GM21360 (cell line): ENCODE measurements at regions not wholly inside any gene's neighbourhood (a gene's known extent, or its start where the extent isn't known, plus 50 kb on each side); places are given as distances from the start of the nearest gene placed in this dataset.
"Not testable (repeated sequence)": the region's sequence is repeated elsewhere in the genome, so short reads cannot be mapped to it uniquely, and the experiment has no call there.

ENCODE experiments used
- ATAC-seq: cut with Tn5 transposase; IDR thresholded peaks from one replicate; pipeline ENCODE4 v1.9.1; 2021; ENCODE audit warnings: mild to moderate bottlenecking, moderate library complexity; ENCODE audit not compliant: unreplicated experiment

DNA sequence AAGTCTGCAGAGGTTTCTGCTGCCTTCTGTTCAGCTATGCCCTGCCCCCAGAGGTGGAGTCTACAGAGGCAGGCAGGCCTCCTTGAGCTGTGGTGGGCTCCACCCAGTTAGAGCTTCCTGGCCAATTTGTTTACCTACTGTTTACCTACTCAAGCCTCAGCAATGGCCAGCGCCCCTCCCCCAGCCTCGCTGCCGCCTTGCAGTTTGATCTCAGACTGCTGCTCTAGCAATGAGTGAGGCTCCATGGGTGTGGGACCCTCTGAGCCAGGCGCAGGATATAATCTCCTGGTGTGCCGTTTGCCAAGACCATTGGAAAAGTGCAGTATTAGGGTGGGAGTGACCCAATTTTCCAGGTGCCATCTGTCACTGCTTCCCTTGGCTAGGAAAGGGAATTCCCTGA, 1024.9 kb downstream of the PRIM2 start:
- not testable (repeated sequence) for ATAC-seq

DNA sequence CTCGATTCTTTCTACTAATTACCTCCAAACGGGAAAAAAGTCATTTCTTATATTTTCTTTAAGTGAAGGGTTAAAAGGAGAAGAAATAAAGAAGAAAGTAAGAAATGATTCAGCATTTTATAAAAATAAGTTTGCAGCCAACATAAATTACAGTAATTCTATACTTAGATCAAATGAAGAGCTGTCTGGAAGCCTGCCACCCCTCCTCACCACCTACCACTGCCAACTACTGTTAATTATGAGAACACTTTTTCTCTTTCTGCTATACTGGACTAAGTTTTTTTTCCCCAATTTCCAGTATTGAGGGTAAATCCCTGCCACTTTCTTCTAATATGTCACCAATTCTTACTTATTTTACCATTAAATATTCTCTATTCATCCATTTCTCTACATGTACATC, 1030.1 kb downstream of the PRIM2 start:
- ATAC-seq: not testable (repeated sequence)

DNA sequence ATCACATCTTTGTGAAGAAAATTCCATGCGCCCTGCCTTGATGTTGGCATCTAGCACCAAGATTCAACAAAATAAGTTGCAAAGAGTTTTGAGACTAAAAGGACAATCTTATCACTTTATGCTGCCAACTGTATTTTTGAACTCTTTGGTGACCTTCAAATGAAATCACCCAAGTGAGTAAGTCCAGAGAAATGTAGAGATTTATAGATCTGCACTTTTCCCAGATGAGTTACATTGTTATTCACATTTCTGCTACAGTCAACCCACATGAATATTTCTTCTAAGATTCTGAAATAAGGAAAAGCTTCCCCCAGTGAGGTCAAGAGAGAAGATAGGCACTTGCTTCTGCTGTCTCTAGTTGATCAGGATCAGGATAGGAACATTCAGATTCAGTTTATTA, 1034.2 kb downstream of the PRIM2 start:
- not testable (repeated sequence) for ATAC-seq

DNA sequence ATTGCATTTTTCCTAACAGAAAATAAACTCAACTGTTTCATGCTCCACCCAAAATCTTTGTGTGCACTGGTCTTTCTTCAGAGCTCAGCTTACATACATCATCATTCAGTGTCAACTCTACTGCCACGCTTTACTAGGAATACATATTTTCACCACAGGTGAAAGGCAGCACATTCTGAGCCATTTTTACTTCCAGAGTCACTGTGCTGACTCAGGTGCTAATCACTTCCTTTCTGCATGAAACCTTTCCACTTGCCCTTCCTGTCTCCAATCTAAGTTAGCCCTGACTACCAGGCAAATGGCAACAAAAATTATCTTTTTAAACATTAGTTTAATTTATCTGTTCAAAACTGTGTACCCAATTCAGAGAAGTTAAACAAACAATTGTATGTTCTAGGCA, 1041.0 kb downstream of the PRIM2 start:
- not testable (repeated sequence) for ATAC-seq

DNA sequence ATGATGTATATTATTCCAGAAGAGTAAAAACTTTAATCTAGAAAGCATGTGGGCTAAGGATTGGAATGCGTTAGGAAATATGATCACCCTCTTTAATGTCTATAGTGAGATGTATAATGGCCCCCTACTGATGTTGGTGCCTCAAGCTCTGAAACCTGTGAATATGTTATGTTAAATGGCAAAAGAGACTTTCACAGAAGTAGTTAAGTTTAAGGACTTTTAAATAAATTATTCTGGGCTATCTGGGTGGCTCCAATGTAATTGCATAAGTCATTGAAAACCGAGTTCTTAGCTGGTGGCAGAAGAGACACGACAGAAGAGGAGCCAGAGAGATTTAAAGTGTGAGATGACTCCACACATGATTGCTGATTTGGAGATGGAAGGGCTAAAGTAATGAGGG, 1048.4 kb downstream of the PRIM2 start:
- ATAC-seq: not testable (repeated sequence)

DNA sequence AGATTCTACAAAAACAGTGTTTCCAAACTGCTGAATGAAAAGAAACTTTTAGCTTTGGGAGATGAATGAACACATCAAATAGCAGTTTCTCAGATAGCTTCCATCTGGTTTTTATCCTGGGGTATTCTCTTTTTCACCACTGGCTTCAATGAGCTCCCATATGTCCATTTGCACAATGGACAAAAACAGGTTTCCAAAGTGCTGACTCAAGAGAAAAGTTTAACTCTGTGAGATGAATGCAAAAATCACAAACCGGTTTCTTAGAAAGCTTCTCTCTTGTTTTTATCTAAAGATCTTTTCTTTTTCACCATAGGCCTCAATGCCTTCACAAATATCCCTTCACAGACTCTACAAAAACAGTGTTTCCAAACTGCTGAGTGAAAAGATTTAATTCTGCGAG, 1089.2 kb downstream of the PRIM2 start:
- ATAC-seq: not testable (repeated sequence)

DNA sequence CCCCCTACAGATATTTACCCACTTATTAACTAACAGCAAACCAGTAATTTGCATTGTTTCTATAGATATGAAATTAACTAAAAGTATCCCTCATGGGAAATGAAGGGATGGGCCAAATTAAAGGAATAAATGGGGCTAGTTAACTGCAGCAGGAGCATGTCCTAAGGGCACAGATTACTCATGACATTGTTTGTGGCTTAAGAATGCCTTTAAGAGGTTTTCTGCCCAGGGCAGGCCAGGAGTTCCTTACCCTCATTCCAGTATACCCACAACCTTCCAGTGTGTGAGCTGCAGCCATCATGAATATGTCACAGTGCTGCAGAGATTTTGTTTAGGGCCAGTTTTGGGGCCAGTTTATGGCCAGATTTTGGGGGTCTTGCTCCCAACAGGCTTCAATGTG, 1101.9 kb downstream of the PRIM2 start:
- ATAC-seq: no peak
